GM18870 (cell line): ENCODE measurements at regions not wholly inside any gene's neighbourhood (a gene's known extent, or its start where the extent isn't known, plus 50 kb on each side); places are given as distances from the start of the nearest gene placed in this dataset.
"Not testable (repeated sequence)": the region's sequence is repeated elsewhere in the genome, so short reads cannot be mapped to it uniquely, and the experiment has no call there.

Source experiments
- ATAC-seq: cut with Tn5 transposase; IDR thresholded peaks from one replicate; pipeline ENCODE4 v1.9.1; 2021; ENCODE audit warnings: moderate library complexity; ENCODE audit not compliant: unreplicated experiment

- ATAC-seq = no peak
Observed at GRCh38 chr9:119688547-119688946, 319.3 kb upstream of the BRINP1 start.

DNA sequence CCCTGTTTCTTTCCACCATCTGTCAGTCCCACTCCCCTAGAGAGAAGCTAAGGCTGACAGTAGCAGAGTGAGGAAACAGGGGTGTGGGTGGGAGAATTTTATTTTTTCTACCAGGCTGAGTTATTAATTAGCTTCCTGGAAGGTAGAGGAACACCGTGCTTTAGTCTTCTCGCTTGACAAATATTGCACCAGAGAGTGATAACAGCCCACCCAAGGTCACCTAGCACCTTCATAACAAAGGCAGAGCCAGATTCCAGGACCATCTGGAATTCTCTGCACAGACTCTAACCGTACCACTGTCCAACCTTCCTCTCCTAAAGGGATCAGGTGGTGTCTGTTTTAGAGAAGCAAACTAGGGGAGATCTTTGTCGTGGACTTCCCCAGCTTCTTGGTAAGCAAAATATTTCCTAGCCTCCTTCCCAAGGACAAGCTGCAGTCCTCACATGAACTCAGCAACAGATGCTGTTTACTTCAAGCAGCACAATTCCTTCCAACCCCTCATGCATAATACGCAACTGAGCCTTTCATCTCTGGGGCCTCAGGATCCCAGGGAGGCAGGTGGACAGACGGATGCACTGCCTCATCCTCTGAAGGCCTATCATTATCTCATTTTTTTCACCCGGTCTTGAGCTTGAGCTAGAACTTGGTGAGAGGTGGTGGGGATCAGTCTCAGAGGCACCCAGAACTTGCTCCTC is 308.7 kb upstream of the BRINP1 start:
- ATAC-seq = no peak

DNA sequence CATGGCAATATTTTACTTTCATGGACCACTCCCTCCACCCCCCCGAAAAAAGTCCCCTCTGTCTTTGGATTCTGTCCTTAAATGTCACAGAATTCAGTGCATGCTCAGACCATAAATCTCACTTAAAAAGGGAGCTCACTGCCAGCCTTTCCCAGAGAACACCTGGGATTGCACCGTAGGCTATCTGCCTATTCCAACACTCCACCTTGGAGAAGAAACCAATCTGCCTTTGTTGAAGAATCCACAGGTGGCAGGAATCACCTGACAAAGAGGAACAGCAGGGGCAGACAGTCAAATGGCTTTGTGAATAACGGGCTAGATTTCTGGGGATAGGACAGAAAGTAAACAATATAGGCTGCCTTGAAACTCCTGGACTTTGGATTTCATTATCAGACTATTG is 306.7 kb upstream of the BRINP1 start:
- no peak for ATAC-seq

DNA sequence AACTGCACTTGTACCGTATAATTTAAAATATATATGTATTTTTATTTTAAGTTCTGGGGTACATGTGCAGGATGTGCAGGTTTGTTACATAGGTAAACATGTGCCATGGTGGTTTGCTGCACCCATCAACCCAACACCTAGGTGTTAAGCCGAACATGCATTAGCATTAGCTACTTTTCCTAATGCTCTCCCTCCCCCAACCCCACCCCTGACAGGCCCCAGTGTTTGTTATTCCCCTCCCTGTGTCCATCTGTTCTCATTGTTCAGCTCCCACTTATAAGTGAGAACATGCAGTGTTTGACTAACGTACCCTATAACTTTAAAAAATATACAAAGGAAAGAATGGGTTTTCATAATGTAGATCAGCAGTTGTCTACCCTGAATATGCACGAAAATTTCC is 303.5 kb upstream of the BRINP1 start:
- ATAC-seq = not testable (repeated sequence)

- ATAC-seq = no peak
Observed at GRCh38 chr9:119667916-119668315, 298.7 kb upstream of the BRINP1 start.

GRCh38 chr9:119667163-119667562 is 297.9 kb upstream of the BRINP1 start:
- no peak for ATAC-seq

GRCh38 chr9:119662329-119662728 is 293.1 kb upstream of the BRINP1 start:
- no peak for ATAC-seq

GRCh38 chr9:119652931-119653330 is 283.7 kb upstream of the BRINP1 start:
- no peak for ATAC-seq

- no peak for ATAC-seq
Observed at GRCh38 chr9:119649205-119649604, 280.0 kb upstream of the BRINP1 start.

DNA sequence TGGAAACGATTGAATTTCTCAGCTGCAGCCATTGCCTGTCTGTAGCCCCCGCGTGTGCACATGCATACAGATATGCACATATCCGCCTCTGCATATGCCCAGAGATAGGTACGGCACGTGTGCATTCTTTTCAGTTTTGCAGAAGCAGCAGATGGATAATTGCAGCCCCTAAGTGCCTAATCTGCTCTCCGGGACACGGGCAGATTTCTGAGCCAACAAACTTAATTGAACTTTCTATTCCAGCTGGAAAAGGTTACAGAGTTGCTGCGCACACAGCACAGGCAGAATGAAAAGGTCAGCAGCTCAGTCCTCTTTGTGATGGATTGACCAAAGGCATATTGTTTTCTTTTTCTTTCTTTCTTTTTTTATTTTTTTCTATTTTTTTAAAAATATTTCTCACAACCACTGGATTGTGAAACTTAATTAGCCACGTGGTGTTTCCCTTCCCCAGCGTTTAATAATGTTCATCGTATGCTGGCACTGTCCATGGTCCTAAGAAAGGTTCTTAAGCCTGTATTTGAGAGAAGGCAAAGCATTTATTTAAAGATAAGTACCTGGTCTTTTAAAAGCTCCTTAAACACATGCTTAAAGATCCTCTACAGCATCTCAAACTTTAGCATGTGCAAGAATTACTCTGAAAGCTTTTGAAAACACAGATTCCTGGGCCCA is 270.2 kb upstream of the BRINP1 start:
- no peak for ATAC-seq

DNA sequence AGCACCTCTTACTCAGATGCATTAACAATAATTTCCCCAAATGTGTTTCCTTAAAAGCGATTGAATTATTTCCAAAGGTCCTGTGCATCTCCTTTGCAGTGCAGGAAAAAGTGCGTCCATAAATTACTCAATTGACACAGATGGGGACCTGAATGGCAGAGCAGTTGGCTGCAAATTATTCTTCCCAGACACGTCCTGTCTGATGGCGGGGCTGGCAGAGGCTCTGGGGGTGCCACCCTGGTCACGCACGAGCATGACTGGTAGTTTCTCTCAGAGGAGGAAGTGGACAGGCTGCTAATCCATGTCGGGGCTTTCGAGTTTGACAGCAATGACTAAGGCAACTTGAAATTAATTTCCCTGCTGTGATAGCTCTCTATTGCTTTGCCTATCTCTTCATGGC is 264.8 kb upstream of the BRINP1 start:
- no peak for ATAC-seq

DNA sequence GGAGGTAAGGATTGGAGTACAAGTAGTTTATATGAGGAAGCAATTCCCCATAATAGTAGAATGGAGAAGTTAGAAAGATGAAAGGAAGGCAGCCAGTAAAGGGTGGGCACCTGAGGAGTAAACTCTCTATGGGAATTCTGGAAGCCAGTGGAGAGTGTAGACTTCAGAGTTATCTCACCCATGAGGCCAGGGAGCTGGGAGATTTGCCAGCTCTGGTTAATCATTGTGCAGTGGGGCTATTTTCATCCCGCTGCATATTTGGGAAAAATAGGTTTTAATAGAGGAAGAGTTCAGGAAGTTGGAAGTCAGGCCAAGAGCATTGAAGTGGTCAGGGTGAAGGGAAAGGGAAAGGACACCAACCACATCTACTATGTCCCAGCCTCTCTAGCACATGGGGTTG is 242.3 kb upstream of the BRINP1 start:
- ATAC-seq = no peak

DNA sequence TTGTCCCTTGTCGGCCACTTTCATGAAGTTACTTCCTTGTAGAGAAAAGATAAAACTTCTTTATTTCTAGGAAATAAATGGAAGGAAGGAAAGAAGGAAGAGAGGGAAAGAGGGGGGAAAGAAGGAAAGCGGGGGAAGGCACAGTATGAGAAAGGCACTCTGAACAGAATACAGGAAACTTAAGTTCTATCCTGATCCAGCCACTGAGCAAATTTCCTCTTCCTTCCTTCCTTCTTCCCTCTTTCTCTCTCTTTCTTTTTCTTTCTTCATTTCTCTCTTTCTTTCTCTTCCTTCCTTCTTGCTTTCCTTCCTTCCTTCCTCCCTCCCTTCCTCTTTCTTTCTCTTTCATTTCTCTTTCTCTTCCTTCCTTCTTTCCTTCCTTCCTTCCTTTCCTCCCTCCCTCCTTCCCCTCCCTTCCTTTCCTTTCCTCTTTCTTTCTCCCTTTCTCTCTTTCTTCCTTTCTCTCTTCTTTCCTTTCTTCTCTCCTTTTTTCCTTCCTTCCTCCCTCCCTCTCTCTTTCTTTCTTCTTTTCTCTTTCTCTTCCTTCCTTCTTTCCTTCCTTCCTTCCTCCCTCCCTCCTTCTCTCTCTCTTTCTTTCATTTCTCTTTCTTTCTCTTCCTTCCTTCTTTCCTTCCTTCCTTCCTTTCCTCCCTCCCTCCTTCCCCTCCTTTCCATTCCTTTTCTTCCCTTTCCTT is 240.2 kb upstream of the BRINP1 start:
- no peak for ATAC-seq

- no peak for ATAC-seq
Observed at GRCh38 chr9:119601632-119602031, 232.4 kb upstream of the BRINP1 start.

DNA sequence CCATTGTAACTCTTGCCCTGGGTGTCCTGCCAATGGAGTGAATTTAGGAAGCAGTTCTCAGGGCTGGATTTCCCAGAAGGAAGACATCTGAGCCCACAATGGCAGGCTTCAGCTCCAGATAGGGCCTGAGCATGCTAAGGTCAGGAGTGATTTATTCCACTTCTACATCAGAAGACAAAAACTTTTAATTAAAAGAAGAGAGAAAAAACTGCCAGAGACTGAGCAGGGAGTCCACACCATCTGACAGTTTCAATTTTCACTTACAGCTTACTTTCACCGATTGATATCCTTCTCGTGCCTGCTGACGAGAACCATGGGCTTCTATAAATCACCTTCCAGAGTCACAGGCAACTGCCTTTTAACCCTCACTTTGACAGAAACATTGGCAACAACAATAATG is 228.3 kb upstream of the BRINP1 start:
- no peak for ATAC-seq

GRCh38 chr9:119596703-119597102 is 227.5 kb upstream of the BRINP1 start:
- no peak for ATAC-seq

- ATAC-seq = no peak
Observed at GRCh38 chr9:119588874-119589744, 219.9 kb upstream of the BRINP1 start.

GRCh38 chr9:119577881-119578280 is 208.6 kb upstream of the BRINP1 start:
- ATAC-seq = no peak

GRCh38 chr9:119559986-119560385 is 190.8 kb upstream of the BRINP1 start:
- ATAC-seq = no peak

- ATAC-seq = no peak
Observed at GRCh38 chr9:119559056-119559455, 189.8 kb upstream of the BRINP1 start.
